WTC11 (cell line): ENCODE measurements at regions not wholly inside any gene's neighbourhood (a gene's known extent, or its start where the extent isn't known, plus 50 kb on each side); places are given as distances from the start of the nearest gene placed in this dataset.
A peak's percentile ranks its signal among the peaks of the same experiment; 100 is the strongest.

Experiments
- ATAC-seq: fragments of 200-7000 bp; cut with Tn5 transposase; 2 replicates; pipeline ENCODE4 v1.10.0; 2021; ENCODE audit warnings: mild to moderate bottlenecking, moderate library complexity
- CTCF ChIA-PET: fragments of 300-600 bp; sonication (Branson Sonifier 250); formaldehyde crosslinking; loops from one replicate; lab custom pipeline; 2021; ENCODE audit warnings: antibody characterized with exemption; lab: Charles Lee
- POLR2A ChIA-PET: fragments of 350-600 bp; sonication (Branson Sonifier 250); formaldehyde crosslinking; loops from one replicate; lab custom pipeline; 2021; ENCODE audit warnings: antibody characterized with exemption; lab: Charles Lee
- DNase-seq: peaks from one replicate; pipeline ENCODE4 v3.0.0; 2021; ENCODE audit warnings: low spot score
- H3K27ac Mint-ChIP-seq: 2 replicates; pipeline ENCODE4 v1.8.0; 2021; ENCODE audit warnings: mixed read lengths
- H3K27me3 Mint-ChIP-seq: 2 replicates; pipeline ENCODE4 v1.8.0; 2021; ENCODE audit warnings: low read depth, mild to moderate bottlenecking, moderate library complexity, mixed read lengths
- H3K36me3 Mint-ChIP-seq: 2 replicates; pipeline ENCODE4 v1.8.0; 2021; ENCODE audit warnings: mixed read lengths
- H3K4me1 Mint-ChIP-seq: 2 replicates; pipeline ENCODE4 v1.8.0; 2022; ENCODE audit warnings: mixed read lengths
- H3K4me3 Mint-ChIP-seq: 2 replicates; pipeline ENCODE4 v1.8.0; 2021; ENCODE audit warnings: mild to moderate bottlenecking, moderate library complexity, mixed read lengths
- H3K9me3 Mint-ChIP-seq: 2 replicates; pipeline ENCODE4 v1.8.0; 2021; ENCODE audit warnings: mixed read lengths
- ATF1 ChIP-seq: sonication (generic); formaldehyde crosslinking; IDR thresholded peaks from 2 replicates; pipeline ENCODE4 v1.8.1; 2023; ENCODE audit warnings: mild to moderate bottlenecking, moderate library complexity, missing genetic modification reagents
- ELF4 ChIP-seq: sonication (generic); formaldehyde crosslinking; IDR thresholded peaks from 2 replicates; pipeline ENCODE4 v1.8.1; 2022; ENCODE audit warnings: low read depth, mild to moderate bottlenecking, moderate library complexity, missing genetic modification reagents
- GABPB1 ChIP-seq: sonication (generic); formaldehyde crosslinking; IDR thresholded peaks from 2 replicates; pipeline ENCODE4 v1.8.1; 2023; ENCODE audit warnings: mild to moderate bottlenecking, missing genetic modification reagents
- GRHL2 ChIP-seq: fragments of 250-450 bp; sonication (Bioruptor Pico); IDR thresholded peaks from 2 replicates; pipeline ENCODE4 v1.8.0; 2022; ENCODE audit warnings: mild to moderate bottlenecking, moderate library complexity; ENCODE audit not compliant: insufficient replicate concordance, severe bottlenecking
- IRF1 ChIP-seq: sonication (generic); formaldehyde crosslinking; IDR thresholded peaks from 2 replicates; pipeline ENCODE4 v1.8.0; 2023; ENCODE audit warnings: missing genetic modification reagents
- JUN ChIP-seq: sonication (generic); formaldehyde crosslinking; IDR thresholded peaks from 2 replicates; pipeline ENCODE4 v1.8.0; 2023; ENCODE audit warnings: mild to moderate bottlenecking, missing genetic modification reagents
- KAT7 ChIP-seq: sonication (generic); formaldehyde crosslinking; IDR thresholded peaks from 2 replicates; pipeline ENCODE4 v1.8.1; 2023; ENCODE audit warnings: missing genetic modification reagents, mild to moderate bottlenecking, borderline replicate concordance
- MXD4 ChIP-seq: fragments of 250-450 bp; sonication (Bioruptor Pico); IDR thresholded peaks from 2 replicates; pipeline ENCODE4 v1.8.0; 2021; ENCODE audit warnings: mild to moderate bottlenecking, moderate library complexity, borderline replicate concordance
- MYBL2 ChIP-seq: sonication (generic); formaldehyde crosslinking; IDR thresholded peaks from 2 replicates; pipeline ENCODE4 v1.8.1; 2023; ENCODE audit warnings: mild to moderate bottlenecking, moderate library complexity, missing genetic modification reagents
- NFYB ChIP-seq: sonication (generic); formaldehyde crosslinking; conservative IDR thresholded peaks from 2 replicates; pipeline ENCODE4 v1.8.0; 2022; ENCODE audit warnings: low read depth, missing genetic modification reagents
- NR2C2 ChIP-seq: sonication (generic); formaldehyde crosslinking; IDR thresholded peaks from 2 replicates; pipeline ENCODE4 v1.8.0; 2022; ENCODE audit warnings: mild to moderate bottlenecking, missing genetic modification reagents
- NR3C1 ChIP-seq: sonication (generic); formaldehyde crosslinking; conservative IDR thresholded peaks from 2 replicates; pipeline ENCODE4 v1.8.1; 2023; ENCODE audit warnings: low read depth, mild to moderate bottlenecking, missing genetic modification reagents
- SOX15 ChIP-seq: fragments of 250-450 bp; sonication (Bioruptor Pico); IDR thresholded peaks from 2 replicates; pipeline ENCODE4 v1.9.0; 2021; ENCODE audit warnings: mild to moderate bottlenecking
- TCF7 ChIP-seq: sonication (generic); formaldehyde crosslinking; IDR thresholded peaks from 2 replicates; pipeline ENCODE4 v1.8.0; 2022; ENCODE audit warnings: mild to moderate bottlenecking, low read depth, missing genetic modification reagents, moderate library complexity
- TEAD4 ChIP-seq: sonication (generic); formaldehyde crosslinking; IDR thresholded peaks from 2 replicates; pipeline ENCODE4 v1.8.0; 2022; ENCODE audit warnings: mild to moderate bottlenecking, missing genetic modification reagents
- TP53 ChIP-seq: sonication (generic); formaldehyde crosslinking; IDR thresholded peaks from 2 replicates; pipeline ENCODE4 v1.8.1; 2023; ENCODE audit warnings: mild to moderate bottlenecking, missing genetic modification reagents
- ZMAT4 ChIP-seq: fragments of 250-450 bp; sonication (Bioruptor Pico); IDR thresholded peaks from 2 replicates; pipeline ENCODE4 v1.9.0; 2021; ENCODE audit warnings: mild to moderate bottlenecking
- ZNF121 ChIP-seq: sonication (generic); formaldehyde crosslinking; IDR thresholded peaks from 2 replicates; pipeline ENCODE4 v1.8.0; 2023; ENCODE audit warnings: missing genetic modification reagents
- ZNF232 ChIP-seq: sonication (generic); formaldehyde crosslinking; IDR thresholded peaks from 2 replicates; pipeline ENCODE4 v1.8.0; 2022; ENCODE audit warnings: mild to moderate bottlenecking, missing genetic modification reagents
- ZNF416 ChIP-seq: fragments of 250-450 bp; sonication (Bioruptor Pico); IDR thresholded peaks from 2 replicates; pipeline ENCODE4 v1.9.0; 2021; ENCODE audit warnings: mild to moderate bottlenecking, inconsistent platforms
- ZNF423 ChIP-seq: fragments of 250-450 bp; sonication (Bioruptor Pico); IDR thresholded peaks from 2 replicates; pipeline ENCODE4 v2.1.2; 2022; ENCODE audit warnings: mild to moderate bottlenecking, moderate library complexity
- TF ChIP-seq, protein P1 (sequence below): fragments of 250-450 bp; sonication (Bioruptor Pico); IDR thresholded peaks from 2 replicates; pipeline ENCODE4 v1.9.0; 2021; ENCODE audit warnings: mild to moderate bottlenecking, borderline replicate concordance
- TF ChIP-seq, protein P2 (sequence below): sonication (generic); formaldehyde crosslinking; IDR thresholded peaks from 2 replicates; pipeline ENCODE4 v1.8.0; 2022; ENCODE audit warnings: mild to moderate bottlenecking, missing genetic modification reagents
- TF ChIP-seq, protein P3 (sequence below): fragments of 200-600 bp; IDR thresholded peaks from 2 replicates; pipeline ENCODE4 v1.8.0; 2022; ENCODE audit warnings: antibody characterized with exemption
- TF ChIP-seq, protein P4 (sequence below): sonication (generic); formaldehyde crosslinking; IDR thresholded peaks from 2 replicates; pipeline ENCODE4 v1.8.0; 2022; ENCODE audit warnings: mild to moderate bottlenecking, missing genetic modification reagents

DNA sequence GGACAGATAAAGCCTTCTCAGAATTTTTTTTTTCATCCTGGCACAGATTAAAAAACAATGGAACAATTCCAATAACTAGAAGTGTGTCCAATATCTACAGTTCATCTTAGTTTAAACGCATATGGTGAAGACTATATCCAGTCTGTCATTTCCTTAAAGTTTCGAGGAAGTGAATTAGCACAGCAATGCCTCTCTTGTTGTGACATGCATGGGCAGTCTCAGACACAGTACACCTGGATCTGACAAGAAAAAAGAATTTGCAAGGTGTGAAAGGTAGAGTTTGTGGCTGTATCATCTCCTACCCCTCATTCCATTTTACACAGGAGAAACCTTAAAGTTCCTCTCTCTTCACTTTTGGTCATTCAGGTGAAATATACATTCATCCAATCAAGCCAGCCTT, 100.6 kb upstream of the ADAMTS19 start:
- Mint-ChIP-seq H3K27me3 (no peaks in the 10 kb centered on the region), H3K9me3 (no peaks in the 10 kb centered on the region), H3K4me1 (peaks cover 4% of the 10 kb centered on the region), H3K27ac (no peak overlapping the region), H3K4me3 (no peak overlapping the region), H3K36me3 (no peaks in the 10 kb centered on the region)
- TF ChIP-seq ZNF232 (CRISPR knock-in tag), result no peak
- TF ChIP-seq NR2C2, result no peak
- TF ChIP-seq, protein P1, sequence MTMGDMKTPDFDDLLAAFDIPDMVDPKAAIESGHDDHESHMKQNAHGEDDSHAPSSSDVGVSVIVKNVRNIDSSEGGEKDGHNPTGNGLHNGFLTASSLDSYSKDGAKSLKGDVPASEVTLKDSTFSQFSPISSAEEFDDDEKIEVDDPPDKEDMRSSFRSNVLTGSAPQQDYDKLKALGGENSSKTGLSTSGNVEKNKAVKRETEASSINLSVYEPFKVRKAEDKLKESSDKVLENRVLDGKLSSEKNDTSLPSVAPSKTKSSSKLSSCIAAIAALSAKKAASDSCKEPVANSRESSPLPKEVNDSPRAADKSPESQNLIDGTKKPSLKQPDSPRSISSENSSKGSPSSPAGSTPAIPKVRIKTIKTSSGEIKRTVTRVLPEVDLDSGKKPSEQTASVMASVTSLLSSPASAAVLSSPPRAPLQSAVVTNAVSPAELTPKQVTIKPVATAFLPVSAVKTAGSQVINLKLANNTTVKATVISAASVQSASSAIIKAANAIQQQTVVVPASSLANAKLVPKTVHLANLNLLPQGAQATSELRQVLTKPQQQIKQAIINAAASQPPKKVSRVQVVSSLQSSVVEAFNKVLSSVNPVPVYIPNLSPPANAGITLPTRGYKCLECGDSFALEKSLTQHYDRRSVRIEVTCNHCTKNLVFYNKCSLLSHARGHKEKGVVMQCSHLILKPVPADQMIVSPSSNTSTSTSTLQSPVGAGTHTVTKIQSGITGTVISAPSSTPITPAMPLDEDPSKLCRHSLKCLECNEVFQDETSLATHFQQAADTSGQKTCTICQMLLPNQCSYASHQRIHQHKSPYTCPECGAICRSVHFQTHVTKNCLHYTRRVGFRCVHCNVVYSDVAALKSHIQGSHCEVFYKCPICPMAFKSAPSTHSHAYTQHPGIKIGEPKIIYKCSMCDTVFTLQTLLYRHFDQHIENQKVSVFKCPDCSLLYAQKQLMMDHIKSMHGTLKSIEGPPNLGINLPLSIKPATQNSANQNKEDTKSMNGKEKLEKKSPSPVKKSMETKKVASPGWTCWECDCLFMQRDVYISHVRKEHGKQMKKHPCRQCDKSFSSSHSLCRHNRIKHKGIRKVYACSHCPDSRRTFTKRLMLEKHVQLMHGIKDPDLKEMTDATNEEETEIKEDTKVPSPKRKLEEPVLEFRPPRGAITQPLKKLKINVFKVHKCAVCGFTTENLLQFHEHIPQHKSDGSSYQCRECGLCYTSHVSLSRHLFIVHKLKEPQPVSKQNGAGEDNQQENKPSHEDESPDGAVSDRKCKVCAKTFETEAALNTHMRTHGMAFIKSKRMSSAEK (CRISPR knock-in tag), result no peak
- no peak for TF ChIP-seq NR3C1 (CRISPR knock-in tag)
- no peak for TF ChIP-seq ZNF416 (CRISPR knock-in tag)
- no peak for TF ChIP-seq ZNF121 (CRISPR knock-in tag)
- TF ChIP-seq ZMAT4, result no peak
- no peak for TF ChIP-seq TP53 (CRISPR knock-in tag)
- TF ChIP-seq SOX15 (CRISPR knock-in tag), result no peak
- TF ChIP-seq ELF4 (CRISPR knock-in tag), result no peak
- TF ChIP-seq, protein P2, sequence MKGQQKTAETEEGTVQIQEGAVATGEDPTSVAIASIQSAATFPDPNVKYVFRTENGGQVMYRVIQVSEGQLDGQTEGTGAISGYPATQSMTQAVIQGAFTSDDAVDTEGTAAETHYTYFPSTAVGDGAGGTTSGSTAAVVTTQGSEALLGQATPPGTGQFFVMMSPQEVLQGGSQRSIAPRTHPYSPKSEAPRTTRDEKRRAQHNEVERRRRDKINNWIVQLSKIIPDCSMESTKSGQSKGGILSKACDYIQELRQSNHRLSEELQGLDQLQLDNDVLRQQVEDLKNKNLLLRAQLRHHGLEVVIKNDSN (CRISPR knock-in tag), result no peak
- TF ChIP-seq GABPB1 (CRISPR knock-in tag), result no peak
- ATAC-seq, result no peak
- ChIA-PET CTCF (interaction anchor here (0.6 kb wide), 1 partner anchor 41 kb away, joined by 9 read pairs; no protein-coding TSS in a partner anchor), POLR2A (interaction anchor here (0.6 kb wide), 1 partner anchor 206 kb away, joined by 4 read pairs; no protein-coding TSS in a partner anchor)
- DNase-seq, result no peak

- CTCF ChIA-PET, result interaction anchor here (0.6 to 0.7 kb wide), 3 partner anchors 34 to 1549 kb away, joined by 3 to 4 read pairs (median 3); no protein-coding TSS in a partner anchor
- Mint-ChIP-seq H3K36me3 (0 out of 2 replicates have a peak, but pooled peaks cover 3% of the 10 kb centered on the region), H3K9me3 (peaks cover 9% of the 10 kb centered on the region), H3K4me3 (no peak overlapping the region), H3K27ac (no peak overlapping the region), H3K4me1 (peaks cover 4% of the 10 kb centered on the region), H3K27me3 (no peaks in the 10 kb centered on the region)
- no peak for DNase-seq
- POLR2A ChIA-PET, result no interaction called here
- peak; percentile 46 for ATAC-seq
- no peak for TF ChIP-seq NFYB (CRISPR knock-in tag)
- TF ChIP-seq, protein P3, sequence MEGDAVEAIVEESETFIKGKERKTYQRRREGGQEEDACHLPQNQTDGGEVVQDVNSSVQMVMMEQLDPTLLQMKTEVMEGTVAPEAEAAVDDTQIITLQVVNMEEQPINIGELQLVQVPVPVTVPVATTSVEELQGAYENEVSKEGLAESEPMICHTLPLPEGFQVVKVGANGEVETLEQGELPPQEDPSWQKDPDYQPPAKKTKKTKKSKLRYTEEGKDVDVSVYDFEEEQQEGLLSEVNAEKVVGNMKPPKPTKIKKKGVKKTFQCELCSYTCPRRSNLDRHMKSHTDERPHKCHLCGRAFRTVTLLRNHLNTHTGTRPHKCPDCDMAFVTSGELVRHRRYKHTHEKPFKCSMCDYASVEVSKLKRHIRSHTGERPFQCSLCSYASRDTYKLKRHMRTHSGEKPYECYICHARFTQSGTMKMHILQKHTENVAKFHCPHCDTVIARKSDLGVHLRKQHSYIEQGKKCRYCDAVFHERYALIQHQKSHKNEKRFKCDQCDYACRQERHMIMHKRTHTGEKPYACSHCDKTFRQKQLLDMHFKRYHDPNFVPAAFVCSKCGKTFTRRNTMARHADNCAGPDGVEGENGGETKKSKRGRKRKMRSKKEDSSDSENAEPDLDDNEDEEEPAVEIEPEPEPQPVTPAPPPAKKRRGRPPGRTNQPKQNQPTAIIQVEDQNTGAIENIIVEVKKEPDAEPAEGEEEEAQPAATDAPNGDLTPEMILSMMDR, result peak; percentile 53
Measured at GRCh38 chr5:129361441-129362025, 98.6 kb upstream of the ADAMTS19 start.

GRCh38 chr5:129362456-129362855, 97.6 kb upstream of the ADAMTS19 start:
- H3K9me3 Mint-ChIP-seq, result peaks cover 9% of the 10 kb centered on the region
- ATAC-seq (no peak), DNase-seq (no peak)
- 0 out of 2 replicates have a peak, but pooled peaks cover 3% of the 10 kb centered on the region for H3K36me3 Mint-ChIP-seq
- H3K4me3 Mint-ChIP-seq, result no peak overlapping the region
- no peaks in the 10 kb centered on the region for H3K27me3 Mint-ChIP-seq
- ChIA-PET POLR2A (no interaction called here), CTCF (interaction anchor here (0.6 to 0.7 kb wide), 2 partner anchors 35 to 38 kb away, joined by 3 read pairs; no protein-coding TSS in a partner anchor)
- H3K4me1 Mint-ChIP-seq, result peaks cover 4% of the 10 kb centered on the region
- H3K27ac Mint-ChIP-seq, result no peak overlapping the region
- TF ChIP-seq, protein P4, sequence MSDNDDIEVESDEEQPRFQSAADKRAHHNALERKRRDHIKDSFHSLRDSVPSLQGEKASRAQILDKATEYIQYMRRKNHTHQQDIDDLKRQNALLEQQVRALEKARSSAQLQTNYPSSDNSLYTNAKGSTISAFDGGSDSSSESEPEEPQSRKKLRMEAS (CRISPR knock-in tag), result no peak
- TF ChIP-seq MYBL2 (CRISPR knock-in tag), result no peak
- TF ChIP-seq ZNF423, result no peak
- TF ChIP-seq TCF7, result no peak
- no peak for TF ChIP-seq KAT7 (CRISPR knock-in tag)
- TF ChIP-seq MXD4 (CRISPR knock-in tag), result no peak
- TF ChIP-seq TEAD4 (CRISPR knock-in tag), result no peak
- no peak for TF ChIP-seq ATF1 (CRISPR knock-in tag)
- TF ChIP-seq JUN, result no peak
- no peak for TF ChIP-seq GRHL2 (CRISPR knock-in tag)
- no peak for TF ChIP-seq NFYB (CRISPR knock-in tag)
- no peak for TF ChIP-seq IRF1
